Gastrocnemius medialis (tissue), 4 donors: ENCODE measurements at regions not wholly inside any gene's neighbourhood (a gene's known extent, or its start where the extent isn't known, plus 50 kb on each side); places are given as distances from the start of the nearest gene placed in this dataset.

Experiments
- ATAC-seq, 2 donors: fragments of 150-250 bp; one replicate each; pipeline ENCODE4 v1.9.1; 2016
- DNase-seq, 2 donors: peaks; one replicate each; pipeline ENCODE4 v3.0.0-alpha.2; 2019
- H3K27ac ChIP-seq, 4 donors: fragments of 200-600 bp; sonication (generic); 1 replicate in 1 of 4; 2 replicates in 3 of 4; pipeline ENCODE4 v1.5.1; 2016 to 2018; ENCODE audit warnings: mild to moderate bottlenecking in 2 of 4, moderate library complexity in 1 of 4
- H3K27me3 ChIP-seq, 3 donors: fragments of 200-600 bp; sonication (generic) in 2 of 3; 1 replicate in 1 of 3; 2 replicates in 2 of 3; pipeline versions ENCODE4 v1.5.1 to v1.6.0; 2016 to 2019; ENCODE audit warnings: mild to moderate bottlenecking in 1 of 3, moderate library complexity in 1 of 3
- H3K36me3 ChIP-seq, 2 donors: fragments of 200-600 bp; sonication (generic) in 1 of 2; one replicate each; pipeline ENCODE4 v1.5.1; 2017 to 2018
- H3K4me1 ChIP-seq, 2 donors: fragments of 200-600 bp; sonication (generic) in 1 of 2; one replicate each; pipeline ENCODE4 v1.5.1; 2016 to 2017; ENCODE audit warnings: mild to moderate bottlenecking in 2 of 2
- H3K4me3 ChIP-seq, 4 donors: fragments of 200-600 bp; sonication (generic) in 3 of 4; 1 replicate in 1 of 4; 2 replicates in 3 of 4; pipeline ENCODE4 v1.5.1; 2016 to 2019; ENCODE audit warnings: mild to moderate bottlenecking in 2 of 4
- H3K9me3 ChIP-seq, 3 donors: fragments of 200-600 bp; sonication (generic) in 2 of 3; 1 replicate in 1 of 3; 2 replicates in 2 of 3; pipeline ENCODE4 v1.5.1; 2016 to 2019
- POLR2A ChIP-seq, 2 donors: fragments of 450-650 bp; IDR thresholded peaks; one replicate each; pipeline ENCODE4 v1.6.1; 2017; ENCODE audit warnings: antibody characterized with exemption in 2 of 2, mild to moderate bottlenecking in 2 of 2, moderate library complexity in 2 of 2
- in situ Hi-C, 4 donors: fragments of 200-750 bp; cut with MboI; loops; one replicate each; pipeline versions ENCODE4 v1.15.0 to v1.8.0; 2017; ENCODE audit warnings: low sequenced_read_pairs in 4 of 4
- intact Hi-C: fragments of 100-400 bp; cut with DNase I; formaldehyde crosslinking; loops from one replicate; pipeline ENCODE4 v1.15.1; 2023; ENCODE audit warnings: low total_unique reads
- TF ChIP-seq, protein P1 (sequence below), 5 experiments: fragments of 450-650 bp in 3 of 5; fragments of 200-600 bp in 2 of 5; sonication (generic) in 2 of 5; IDR thresholded peaks in 4 of 5; conservative IDR thresholded peaks in 1 of 5; 1 replicate in 4 of 5; 2 replicates in 1 of 5; pipeline ENCODE4 v1.5.1; 2016 to 2019; ENCODE audit warnings: antibody characterized with exemption in 5 of 5, mild to moderate bottlenecking in 3 of 5, moderate library complexity in 3 of 5

DNA sequence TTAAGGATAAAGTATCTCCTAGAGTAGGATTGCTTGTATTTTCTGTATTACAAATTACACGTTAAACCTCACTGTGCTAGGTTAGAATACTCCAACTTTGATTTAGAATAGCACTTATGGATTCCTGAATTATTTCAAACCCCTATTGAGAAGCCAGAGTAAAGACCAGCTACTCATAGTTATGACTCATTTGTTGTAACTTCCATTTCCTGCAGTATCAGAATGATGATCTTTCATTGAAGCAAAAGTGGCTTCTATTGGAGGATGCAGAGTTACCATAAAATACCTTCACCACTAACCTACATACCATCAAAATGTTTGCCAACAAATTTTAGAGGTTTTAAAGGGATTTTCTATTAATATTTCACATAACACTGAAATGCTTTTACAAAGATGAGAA is 1322.7 kb upstream of the ALCAM start:
- intact Hi-C loops (no loop called here), in situ Hi-C loops (no loop called here)
- no peak for DNase-seq
- TF ChIP-seq, protein P1, sequence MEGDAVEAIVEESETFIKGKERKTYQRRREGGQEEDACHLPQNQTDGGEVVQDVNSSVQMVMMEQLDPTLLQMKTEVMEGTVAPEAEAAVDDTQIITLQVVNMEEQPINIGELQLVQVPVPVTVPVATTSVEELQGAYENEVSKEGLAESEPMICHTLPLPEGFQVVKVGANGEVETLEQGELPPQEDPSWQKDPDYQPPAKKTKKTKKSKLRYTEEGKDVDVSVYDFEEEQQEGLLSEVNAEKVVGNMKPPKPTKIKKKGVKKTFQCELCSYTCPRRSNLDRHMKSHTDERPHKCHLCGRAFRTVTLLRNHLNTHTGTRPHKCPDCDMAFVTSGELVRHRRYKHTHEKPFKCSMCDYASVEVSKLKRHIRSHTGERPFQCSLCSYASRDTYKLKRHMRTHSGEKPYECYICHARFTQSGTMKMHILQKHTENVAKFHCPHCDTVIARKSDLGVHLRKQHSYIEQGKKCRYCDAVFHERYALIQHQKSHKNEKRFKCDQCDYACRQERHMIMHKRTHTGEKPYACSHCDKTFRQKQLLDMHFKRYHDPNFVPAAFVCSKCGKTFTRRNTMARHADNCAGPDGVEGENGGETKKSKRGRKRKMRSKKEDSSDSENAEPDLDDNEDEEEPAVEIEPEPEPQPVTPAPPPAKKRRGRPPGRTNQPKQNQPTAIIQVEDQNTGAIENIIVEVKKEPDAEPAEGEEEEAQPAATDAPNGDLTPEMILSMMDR (IDR thresholded peaks at IDR 0.05 in 4 of 5, conservative IDR thresholded peaks at IDR 0.05 in 1 of 5) = no peak
- TF ChIP-seq POLR2A (IDR thresholded peaks at IDR 0.05) = no peak
- Histone ChIP-seq H3K27me3 (no peaks in the 10 kb centered on the region), H3K36me3 (no peaks in the 10 kb centered on the region), H3K4me3 (no peak overlapping the region), H3K27ac (no peak overlapping the region), H3K4me1 (no peaks in the 10 kb centered on the region), H3K9me3 (no peaks in the 10 kb centered on the region)
- no peak for ATAC-seq

- H3K4me1 ChIP-seq = no peaks in the 10 kb centered on the region
- H3K27me3 ChIP-seq = no peaks in the 10 kb centered on the region
- intact Hi-C loops = no loop called here
- H3K4me3 ChIP-seq = no peak overlapping the region
- in situ Hi-C loops = no loop called here
- no peak for ATAC-seq
- no peaks in the 10 kb centered on the region for H3K36me3 ChIP-seq
- no peak overlapping the region for H3K27ac ChIP-seq
- DNase-seq = no peak
- no peak for TF ChIP-seq POLR2A (IDR thresholded peaks at IDR 0.05)
- TF ChIP-seq, protein P1 (IDR thresholded peaks at IDR 0.05 in 4 of 5, conservative IDR thresholded peaks at IDR 0.05 in 1 of 5) = no peak
- H3K9me3 ChIP-seq = no peaks in the 10 kb centered on the region
Observed at GRCh38 chr3:104066658-104067057, 1300.1 kb upstream of the ALCAM start.

DNA sequence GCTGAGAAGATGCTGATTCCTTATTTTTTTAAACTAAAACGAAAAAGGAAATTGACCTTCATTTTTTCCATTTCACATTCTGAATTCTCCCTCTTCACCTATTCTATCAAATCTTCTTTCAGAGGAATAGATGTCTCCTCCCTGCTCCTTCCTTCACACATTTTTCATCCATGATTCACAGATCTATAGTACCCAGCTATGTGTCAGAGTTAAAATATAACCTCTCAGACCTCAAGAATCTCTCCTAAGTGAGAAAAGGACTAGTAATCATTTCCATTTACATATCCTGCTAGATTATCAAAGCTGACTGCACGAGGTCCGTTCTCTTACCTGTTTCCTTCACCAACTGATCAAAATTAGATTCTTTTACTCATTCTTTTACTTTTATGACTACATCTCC is 1297.6 kb upstream of the ALCAM start:
- TF ChIP-seq POLR2A (IDR thresholded peaks at IDR 0.05) = no peak
- TF ChIP-seq, protein P1 (IDR thresholded peaks at IDR 0.05 in 4 of 5, conservative IDR thresholded peaks at IDR 0.05 in 1 of 5) = no peak
- in situ Hi-C loops (no loop called here), intact Hi-C loops (no loop called here)
- Histone ChIP-seq H3K36me3 (no peaks in the 10 kb centered on the region), H3K27me3 (no peaks in the 10 kb centered on the region), H3K4me3 (no peak overlapping the region), H3K9me3 (no peaks in the 10 kb centered on the region), H3K27ac (no peak overlapping the region), H3K4me1 (no peaks in the 10 kb centered on the region)
- ATAC-seq (no peak), DNase-seq (no peak)

DNA sequence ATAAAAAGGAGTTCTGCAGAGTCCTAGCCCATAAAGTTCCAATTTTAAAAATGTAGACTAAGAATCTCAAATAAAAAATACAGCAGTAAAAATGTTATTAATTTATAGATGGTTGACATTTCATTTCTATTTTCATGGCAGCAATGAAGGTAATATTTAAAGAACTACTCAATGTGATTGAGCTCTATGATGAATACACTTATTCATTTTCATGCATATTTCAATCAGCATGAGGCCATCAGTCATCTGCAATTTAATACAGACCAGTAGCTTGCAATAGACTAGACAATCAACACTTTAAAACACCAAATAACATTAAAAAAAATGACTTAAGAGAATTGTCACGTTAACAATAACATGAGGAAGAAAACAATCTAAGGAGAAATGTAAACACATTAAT is 1295.8 kb upstream of the ALCAM start:
- Histone ChIP-seq H3K27me3 (no peaks in the 10 kb centered on the region), H3K9me3 (no peaks in the 10 kb centered on the region), H3K4me3 (no peak overlapping the region), H3K4me1 (no peaks in the 10 kb centered on the region), H3K27ac (no peak overlapping the region), H3K36me3 (no peaks in the 10 kb centered on the region)
- intact Hi-C loops (no loop called here), in situ Hi-C loops (no loop called here)
- DNase-seq (no peak), ATAC-seq (no peak)
- no peak for TF ChIP-seq POLR2A (IDR thresholded peaks at IDR 0.05)
- TF ChIP-seq, protein P1 (IDR thresholded peaks at IDR 0.05 in 4 of 5, conservative IDR thresholded peaks at IDR 0.05 in 1 of 5) = no peak

- Histone ChIP-seq H3K9me3 (no peaks in the 10 kb centered on the region), H3K4me3 (no peak overlapping the region), H3K27ac (no peak overlapping the region), H3K36me3 (no peaks in the 10 kb centered on the region), H3K27me3 (no peaks in the 10 kb centered on the region), H3K4me1 (no peaks in the 10 kb centered on the region)
- in situ Hi-C loops = no loop called here
- no peak for ATAC-seq
- DNase-seq = no peak
- intact Hi-C loops = no loop called here
- TF ChIP-seq POLR2A (IDR thresholded peaks at IDR 0.05) = no peak
Observed at GRCh38 chr3:104080088-104080626, 1286.6 kb upstream of the ALCAM start.
